OCI-LY7 (cell line): ENCODE measurements at regions not wholly inside any gene's neighbourhood (a gene's known extent, or its start where the extent isn't known, plus 50 kb on each side); places are given as distances from the start of the nearest gene placed in this dataset.

Experiments
- BruUV-seq: library from RNA; stranded (reverse); fragments of 400-500 nt; replicated peaks from 2 replicates; lab custom pipeline; 2021; lab: Mats Ljungman, UMichigan
- CTCF ChIA-PET: fragments of 300-600 bp; sonication (Branson Sonifier 250); formaldehyde crosslinking; loops from one replicate; lab custom pipeline; 2022; ENCODE audit warnings: antibody characterized with exemption; ENCODE audit not compliant: unreplicated experiment; lab: Charles Lee
- POLR2A ChIA-PET: fragments of 300-600 bp; sonication (Branson Sonifier 250); formaldehyde crosslinking; loops from one replicate; lab custom pipeline; 2022; ENCODE audit warnings: antibody characterized with exemption; lab: Charles Lee
- DNase-seq: peaks from one replicate; pipeline ENCODE4 v3.0.0-alpha.2; 2015; ENCODE audit warnings: low spot score
- H2AFZ ChIP-seq: fragments of 200-600 bp; sonication (generic), shearing (Covaris generic); 2 replicates; pipeline ENCODE4 v1.6.1; 2014; ENCODE audit warnings: mild to moderate bottlenecking, antibody characterized with exemption, low read length, moderate library complexity
- H3K27ac ChIP-seq: fragments of 200-600 bp; sonication (generic); 2 replicates; pipeline ENCODE4 v1.5.1; 2014; ENCODE audit warnings: mixed run types, low read depth, mild to moderate bottlenecking, moderate library complexity, low read length, inconsistent platforms; ENCODE audit not compliant: poor library complexity, severe bottlenecking
- H3K36me3 ChIP-seq: fragments of 200-600 bp; sonication (generic); 2 replicates; pipeline ENCODE4 v1.6.1; 2014; ENCODE audit warnings: mild to moderate bottlenecking, antibody characterized with exemption, low read length, moderate library complexity, mixed read lengths; ENCODE audit not compliant: insufficient read depth
- H3K4me1 ChIP-seq: fragments of 200-600 bp; sonication (generic); 2 replicates; pipeline ENCODE4 v1.5.1; 2014; ENCODE audit warnings: mild to moderate bottlenecking, low read length; ENCODE audit not compliant: insufficient read depth, poor library complexity, severe bottlenecking
- H3K4me2 ChIP-seq: fragments of 200-600 bp; sonication (generic); 2 replicates; pipeline ENCODE4 v1.6.1; 2014; ENCODE audit warnings: mild to moderate bottlenecking, low read length
- H3K4me3 ChIP-seq: fragments of 200-600 bp; sonication (generic); 2 replicates; pipeline ENCODE4 v1.5.1; 2014; ENCODE audit warnings: mild to moderate bottlenecking, low read depth, low read length; ENCODE audit not compliant: poor library complexity, severe bottlenecking
- H3K79me2 ChIP-seq: fragments of 200-600 bp; sonication (generic); 2 replicates; pipeline ENCODE4 v1.6.1; 2016; ENCODE audit warnings: low read depth, mild to moderate bottlenecking, low read length, moderate library complexity, mixed read lengths; ENCODE audit not compliant: insufficient read depth
- H3K9me2 ChIP-seq: fragments of 200-600 bp; sonication (generic); 2 replicates; pipeline ENCODE4 v1.6.1; 2016; ENCODE audit warnings: mild to moderate bottlenecking, low read length, mixed read lengths; ENCODE audit not compliant: insufficient read depth
- H3K9me3 ChIP-seq: fragments of 200-600 bp; sonication (generic); 2 replicates; pipeline ENCODE4 v1.6.1; 2014; ENCODE audit warnings: mild to moderate bottlenecking, mixed run types, low read length, mixed read lengths
- H4K20me1 ChIP-seq: fragments of 200-600 bp; sonication (generic); 2 replicates; pipeline ENCODE4 v1.6.1; 2014; ENCODE audit warnings: mild to moderate bottlenecking, antibody characterized with exemption, low read length, moderate library complexity, mixed read lengths; ENCODE audit not compliant: insufficient read depth
- CTCF ChIP-seq: fragments of 200-600 bp; sonication (generic); conservative IDR thresholded peaks from 2 replicates; pipeline ENCODE4 v1.5.1; 2014; ENCODE audit warnings: mild to moderate bottlenecking, antibody characterized with exemption, low read length, moderate library complexity, mixed read lengths
- EZH2phosphoT487 ChIP-seq: fragments of 200-600 bp; sonication (generic); IDR thresholded peaks from 2 replicates; pipeline ENCODE4 v1.6.1; 2018; ENCODE audit warnings: low read depth, borderline replicate concordance, mild to moderate bottlenecking, mixed run types, antibody characterized with exemption, low read length, moderate library complexity, mixed read lengths
- intact Hi-C: fragments of 100-400 bp; cut with micrococcal nuclease; formaldehyde crosslinking; loops from one replicate; pipeline ENCODE4 v1.10.0; 2022; ENCODE audit not compliant: unreplicated experiment

GRCh38 chr14:40139657-40140056, 707.4 kb upstream of the FBXO33 start:
- no TSS peak for BruUV-seq
- Histone ChIP-seq H2AFZ (no peak overlapping the region), H4K20me1 (no peaks in the 10 kb centered on the region), H3K9me3 (no peaks in the 10 kb centered on the region), H3K9me2 (peaks cover 3% of the 10 kb centered on the region; the same call in 1 of the 2 replicates), H3K4me3 (no peak overlapping the region), H3K79me2 (no peaks in the 10 kb centered on the region), H3K27ac (no peak overlapping the region), H3K4me2 (no peak overlapping the region), H3K36me3 (no peaks in the 10 kb centered on the region), H3K4me1 (no peaks in the 10 kb centered on the region)
- no peak for TF ChIP-seq CTCF
- TF ChIP-seq EZH2phosphoT487, result no peak
- DNase-seq, result no peak
- CTCF ChIA-PET, result no interaction called here
- POLR2A ChIA-PET, result interaction anchor here (0.6 kb wide), 1 partner anchor 193 kb away, joined by 3 read pairs; no protein-coding TSS in a partner anchor
- intact Hi-C loops, result loop anchor here (1.0 kb wide), 1 partner anchor 10 kb away; no protein-coding TSS in a partner anchor

GRCh38 chr14:40133463-40133862, 701.2 kb upstream of the FBXO33 start:
- no peak overlapping the region for H2AFZ ChIP-seq
- H3K27ac ChIP-seq, result no peak overlapping the region
- no peak overlapping the region for H3K4me3 ChIP-seq
- 0 out of 2 replicates have a peak, but pooled peaks cover 7% of the 10 kb centered on the region for H3K9me3 ChIP-seq
- no peaks in the 10 kb centered on the region for H3K79me2 ChIP-seq
- intact Hi-C loops, result no loop called here
- no peaks in the 10 kb centered on the region for H3K36me3 ChIP-seq
- DNase-seq, result no peak
- POLR2A ChIA-PET, result interaction anchor here (0.5 to 0.6 kb wide), 2 partner anchors 147 to 798 kb away, joined by 3 read pairs; no protein-coding TSS in a partner anchor
- CTCF ChIA-PET, result no interaction called here
- no peak overlapping the region for H3K4me2 ChIP-seq
- H4K20me1 ChIP-seq, result no peaks in the 10 kb centered on the region
- no TSS peak for BruUV-seq
- no peaks in the 10 kb centered on the region for H3K9me2 ChIP-seq
- TF ChIP-seq CTCF (no peak), EZH2phosphoT487 (no peak)
- H3K4me1 ChIP-seq, result no peaks in the 10 kb centered on the region

GRCh38 chr14:40129159-40129558, 696.9 kb upstream of the FBXO33 start:
- Histone ChIP-seq H4K20me1 (no peaks in the 10 kb centered on the region), H3K27ac (no peak overlapping the region), H3K9me2 (no peaks in the 10 kb centered on the region), H3K4me3 (no peak overlapping the region), H3K79me2 (no peaks in the 10 kb centered on the region), H3K36me3 (no peaks in the 10 kb centered on the region), H2AFZ (no peak overlapping the region), H3K9me3 (0 out of 2 replicates have a peak, but pooled peaks cover 7% of the 10 kb centered on the region), H3K4me2 (no peak overlapping the region), H3K4me1 (no peaks in the 10 kb centered on the region)
- intact Hi-C loops, result no loop called here
- TF ChIP-seq CTCF (no peak), EZH2phosphoT487 (no peak)
- no peak for DNase-seq
- no TSS peak for BruUV-seq
- ChIA-PET CTCF (no interaction called here), POLR2A (no interaction called here)
